ENCODE measurements at regions not wholly inside any gene's neighbourhood (a gene's known extent, or its start where the extent isn't known, plus 50 kb on each side); places are given as distances from the start of the nearest gene placed in this dataset.

DNA sequence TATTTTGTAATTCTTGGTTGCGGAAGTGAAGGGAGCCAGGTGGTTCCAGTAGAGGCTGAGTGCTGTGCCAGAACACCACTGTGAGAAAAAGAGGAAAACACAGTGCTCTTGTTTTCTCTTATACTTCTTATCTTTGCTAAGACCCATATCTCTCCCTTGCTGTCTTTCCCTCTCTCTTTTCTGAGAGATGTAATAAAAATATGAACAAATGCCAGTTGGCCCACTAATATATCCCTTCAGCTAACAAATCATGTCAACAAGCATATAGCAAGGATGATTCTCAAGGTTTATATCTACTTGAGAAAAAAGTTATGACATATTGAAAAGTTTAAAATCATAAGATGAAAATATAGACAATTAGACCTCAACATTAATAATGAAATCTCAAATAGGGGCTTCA, 758.3 kb downstream of the HDGFL1 start:
- no peak for DNase-seq
- 90 to 96% (median 94%) methylated on average over 1 of the region's 1 CpG for WGBS, 5 donors
- no peaks in the 10 kb centered on the region for H3K4me1 ChIP-seq
- no peaks in the 10 kb centered on the region for H3K36me3 ChIP-seq
- intact Hi-C loops (cut with DNase I; ENCODE audit: low total_unique reads) = no loop called here
- H3K27me3 ChIP-seq (replicated peaks in 1 of 7) = no peaks in the 10 kb centered on the region
- no peak for TF ChIP-seq POLR2A (IDR thresholded peaks at IDR 0.05)
- no peak for TF ChIP-seq POLR2AphosphoS5 (IDR thresholded peaks at IDR 0.05)
- TF ChIP-seq, protein P1, sequence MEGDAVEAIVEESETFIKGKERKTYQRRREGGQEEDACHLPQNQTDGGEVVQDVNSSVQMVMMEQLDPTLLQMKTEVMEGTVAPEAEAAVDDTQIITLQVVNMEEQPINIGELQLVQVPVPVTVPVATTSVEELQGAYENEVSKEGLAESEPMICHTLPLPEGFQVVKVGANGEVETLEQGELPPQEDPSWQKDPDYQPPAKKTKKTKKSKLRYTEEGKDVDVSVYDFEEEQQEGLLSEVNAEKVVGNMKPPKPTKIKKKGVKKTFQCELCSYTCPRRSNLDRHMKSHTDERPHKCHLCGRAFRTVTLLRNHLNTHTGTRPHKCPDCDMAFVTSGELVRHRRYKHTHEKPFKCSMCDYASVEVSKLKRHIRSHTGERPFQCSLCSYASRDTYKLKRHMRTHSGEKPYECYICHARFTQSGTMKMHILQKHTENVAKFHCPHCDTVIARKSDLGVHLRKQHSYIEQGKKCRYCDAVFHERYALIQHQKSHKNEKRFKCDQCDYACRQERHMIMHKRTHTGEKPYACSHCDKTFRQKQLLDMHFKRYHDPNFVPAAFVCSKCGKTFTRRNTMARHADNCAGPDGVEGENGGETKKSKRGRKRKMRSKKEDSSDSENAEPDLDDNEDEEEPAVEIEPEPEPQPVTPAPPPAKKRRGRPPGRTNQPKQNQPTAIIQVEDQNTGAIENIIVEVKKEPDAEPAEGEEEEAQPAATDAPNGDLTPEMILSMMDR (IDR thresholded peaks at IDR 0.05 in 8 of 11, conservative IDR thresholded peaks at IDR 0.05 in 3 of 11) = no peak
- H3K4me3 ChIP-seq = no peak overlapping the region
- H3K27ac ChIP-seq = no peak overlapping the region
- H3K9me3 ChIP-seq = peaks cover 0 to 8% (median 0%) of the 10 kb centered on the region in 8 donors

DNA sequence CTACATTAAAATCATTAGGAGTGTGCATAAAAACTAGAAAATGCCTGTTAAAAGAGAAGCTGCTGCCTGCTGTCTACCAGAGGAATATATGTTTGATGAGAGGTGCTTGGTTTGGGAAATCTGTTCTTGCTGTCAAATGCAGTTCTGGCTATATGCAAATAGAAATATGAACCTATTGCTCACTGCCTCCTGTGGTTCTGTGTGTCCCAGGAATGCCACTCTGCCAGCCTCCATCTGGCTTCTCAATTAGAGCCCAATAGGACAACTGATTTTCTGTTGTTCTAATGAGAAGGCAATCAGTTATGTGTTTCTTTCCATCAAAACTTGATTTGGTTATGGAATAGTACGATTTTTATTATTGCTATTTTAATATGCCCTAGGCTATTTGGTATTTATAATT, 759.7 kb downstream of the HDGFL1 start:
- WGBS, 5 donors = 63 to 84% (median 70%) methylated on average over 1 of the region's 1 CpG
- intact Hi-C loops (cut with DNase I; ENCODE audit: low total_unique reads) = no loop called here
- H3K27me3 ChIP-seq (replicated peaks in 1 of 7) = no peaks in the 10 kb centered on the region

DNA sequence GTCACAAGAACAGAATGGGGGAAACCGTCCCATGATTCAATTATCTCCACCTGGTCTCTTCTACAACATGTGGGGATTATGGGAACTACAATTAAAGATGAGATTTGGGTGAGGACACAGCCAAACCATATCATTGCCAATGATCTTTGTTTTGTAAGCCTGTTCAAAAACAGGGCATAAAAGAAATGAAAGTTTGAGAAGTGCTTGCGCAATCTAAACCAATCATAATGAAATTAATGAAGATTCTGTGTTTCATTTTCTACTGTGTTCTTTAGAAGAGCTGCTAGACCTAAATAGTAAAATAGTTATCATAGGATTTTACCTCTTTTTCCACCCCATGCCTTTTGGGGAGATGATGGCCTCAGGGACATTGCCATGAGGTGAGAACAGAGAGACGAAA, 761.3 kb downstream of the HDGFL1 start:
- no peaks in the 10 kb centered on the region for H3K36me3 ChIP-seq
- no peaks in the 10 kb centered on the region for H3K4me1 ChIP-seq
- 78 to 93% (median 90%) methylated on average over 3 of the region's 3 CpGs for WGBS, 5 donors
- no peaks in the 10 kb centered on the region for H3K27me3 ChIP-seq (replicated peaks in 1 of 7)
- intact Hi-C loops (cut with DNase I; ENCODE audit: low total_unique reads) = no loop called here
- no peak for TF ChIP-seq POLR2AphosphoS5 (IDR thresholded peaks at IDR 0.05)
- TF ChIP-seq, protein P1 (IDR thresholded peaks at IDR 0.05 in 8 of 11, conservative IDR thresholded peaks at IDR 0.05 in 3 of 11) = no peak
- no peak for TF ChIP-seq POLR2A (IDR thresholded peaks at IDR 0.05)
- H3K4me3 ChIP-seq = no peak overlapping the region
- no peak for DNase-seq
- H3K27ac ChIP-seq = no peak overlapping the region
- peaks cover 0 to 17% (median 0%) of the 10 kb centered on the region in 8 donors for H3K9me3 ChIP-seq

More for the DNA sequence above, 759.7 kb downstream of the HDGFL1 start:
- no peak overlapping the region for H3K27ac ChIP-seq
- TF ChIP-seq, protein P1 (IDR thresholded peaks at IDR 0.05 in 8 of 11, conservative IDR thresholded peaks at IDR 0.05 in 3 of 11) = no peak
- TF ChIP-seq POLR2AphosphoS5 (IDR thresholded peaks at IDR 0.05) = no peak
- H3K36me3 ChIP-seq = no peaks in the 10 kb centered on the region
- peaks cover 0 to 10% (median 0%) of the 10 kb centered on the region in 8 donors for H3K9me3 ChIP-seq
- DNase-seq = no peak
- H3K4me3 ChIP-seq = no peak overlapping the region
- H3K4me1 ChIP-seq = no peaks in the 10 kb centered on the region

DNA sequence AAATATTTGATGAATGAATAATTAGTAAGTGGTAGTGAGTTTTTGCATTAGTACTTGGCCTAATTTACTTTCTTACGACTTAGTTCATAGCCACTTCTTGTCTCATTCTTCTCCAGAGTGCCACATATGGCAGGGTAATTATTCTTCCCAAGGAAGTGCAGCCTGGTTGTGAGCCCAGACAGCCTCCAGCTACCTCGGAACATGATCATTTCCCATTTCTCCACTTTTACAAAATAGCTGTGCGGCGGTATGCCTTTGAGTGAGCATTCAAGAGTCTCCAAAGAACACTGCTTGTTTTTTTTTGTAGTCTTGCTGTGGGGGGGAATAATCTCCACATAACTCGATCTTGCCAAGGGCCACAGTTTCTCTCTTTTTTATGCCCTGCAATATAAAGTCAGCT, 765.0 kb downstream of the HDGFL1 start:
- WGBS, 5 donors = 66 to 74% (median 69%) methylated on average over 5 of the region's 5 CpGs
- peaks cover 0 to 17% (median 0%) of the 10 kb centered on the region in 8 donors for H3K9me3 ChIP-seq
- DNase-seq = no peak
- no peak overlapping the region for H3K4me3 ChIP-seq
- H3K27me3 ChIP-seq (replicated peaks in 1 of 7) = no peaks in the 10 kb centered on the region
- intact Hi-C loops (cut with DNase I; ENCODE audit: low total_unique reads) = no loop called here
- no peaks in the 10 kb centered on the region for H3K4me1 ChIP-seq
- H3K36me3 ChIP-seq = no peaks in the 10 kb centered on the region
- TF ChIP-seq, protein P1 (IDR thresholded peaks at IDR 0.05 in 8 of 11, conservative IDR thresholded peaks at IDR 0.05 in 3 of 11) = no peak
- TF ChIP-seq POLR2AphosphoS5 (IDR thresholded peaks at IDR 0.05) (no peak), POLR2A (IDR thresholded peaks at IDR 0.05) (no peak)
- no peak overlapping the region for H3K27ac ChIP-seq
